Caco-2 (cell line): ENCODE measurements at regions not wholly inside any gene's neighbourhood (a gene's known extent, or its start where the extent isn't known, plus 50 kb on each side); places are given as distances from the start of the nearest gene placed in this dataset.

Experiments used
- BruUV-seq: library from RNA; stranded (reverse); fragments of 400-500 nt; replicated peaks from 2 replicates; lab custom pipeline; 2021; lab: Mats Ljungman, UMichigan
- CTCF ChIA-PET: fragments of 300-600 bp; sonication (Branson Sonifier 250); formaldehyde crosslinking; loops from one replicate; lab custom pipeline; 2022; ENCODE audit warnings: antibody characterized with exemption; lab: Charles Lee
- POLR2A ChIA-PET: fragments of 300-600 bp; sonication (Branson Sonifier 250); formaldehyde crosslinking; loops from one replicate; lab custom pipeline; 2022; ENCODE audit warnings: antibody characterized with exemption; lab: Charles Lee
- DNase-seq, 2 experiments: peaks; one replicate each; pipeline versions ENCODE4 v3.0.0 to v3.0.0-alpha.2; 2020 to 2022
- H3K27me3 ChIP-seq: replicated peaks from 2 replicates; pipeline ENCODE4 v1.6.0; 2011; ENCODE audit warnings: low read length; ENCODE audit not compliant: control insufficient read depth, insufficient read depth
- H3K36me3 ChIP-seq: 2 replicates; pipeline ENCODE4 v1.5.1; 2011; ENCODE audit warnings: low read length; ENCODE audit not compliant: control insufficient read depth, insufficient read depth
- H3K4me1 ChIP-seq: fragments of 250-450 bp; sonication (Bioruptor Pico); 2 replicates; pipeline ENCODE4 v1.5.1; 2020; ENCODE audit warnings: mild to moderate bottlenecking
- H3K4me3 ChIP-seq: 2 replicates; pipeline ENCODE4 v1.5.1; 2011; ENCODE audit warnings: low read depth, mild to moderate bottlenecking, control low read depth, low read length
- H3K9me3 ChIP-seq: fragments of 250-450 bp; sonication (Bioruptor Pico); 2 replicates; pipeline ENCODE4 v1.5.1; 2020; ENCODE audit warnings: mild to moderate bottlenecking, moderate library complexity
- H3K27ac Mint-ChIP-seq: one replicate; pipeline ENCODE4 v1.8.0; 2022; ENCODE audit warnings: mixed read lengths; ENCODE audit not compliant: unreplicated experiment
- H3K27me3 Mint-ChIP-seq: one replicate; pipeline ENCODE4 v1.8.0; 2022; ENCODE audit warnings: mixed read lengths; ENCODE audit not compliant: insufficient read depth, unreplicated experiment
- H3K36me3 Mint-ChIP-seq: one replicate; pipeline ENCODE4 v1.8.0; 2022; ENCODE audit warnings: mild to moderate bottlenecking, mixed read lengths; ENCODE audit not compliant: insufficient read depth, unreplicated experiment
- H3K4me1 Mint-ChIP-seq: one replicate; pipeline ENCODE4 v1.8.0; 2022; ENCODE audit warnings: low read depth, mixed read lengths; ENCODE audit not compliant: unreplicated experiment
- H3K4me3 Mint-ChIP-seq: one replicate; pipeline ENCODE4 v1.8.0; 2022; ENCODE audit warnings: mild to moderate bottlenecking, moderate library complexity, mixed read lengths; ENCODE audit not compliant: unreplicated experiment
- H3K9me3 Mint-ChIP-seq: one replicate; pipeline ENCODE4 v1.8.0; 2022; ENCODE audit warnings: mixed read lengths; ENCODE audit not compliant: unreplicated experiment
- intact Hi-C: fragments of 100-400 bp; cut with micrococcal nuclease; formaldehyde crosslinking; loops from one replicate; pipeline ENCODE4 v1.10.0; 2022; ENCODE audit not compliant: unreplicated experiment
- TF ChIP-seq, protein P1 (sequence below), 2 experiments: fragments of 200-600 bp in 1 of 2; IDR thresholded peaks; 1 replicate in 1 of 2; 2 replicates in 1 of 2; pipeline versions ENCODE4 v1.5.1 to v1.8.0; 2011 to 2022; ENCODE audit warnings: antibody characterized with exemption in 1 of 2, control low read depth in 1 of 2, inconsistent platforms in 1 of 2, low read depth in 1 of 2, low read length in 1 of 2, mild to moderate bottlenecking in 1 of 2, moderate library complexity in 1 of 2; ENCODE audit not compliant: insufficient read depth in 1 of 2, severe bottlenecking in 1 of 2, unreplicated experiment in 1 of 2

DNA sequence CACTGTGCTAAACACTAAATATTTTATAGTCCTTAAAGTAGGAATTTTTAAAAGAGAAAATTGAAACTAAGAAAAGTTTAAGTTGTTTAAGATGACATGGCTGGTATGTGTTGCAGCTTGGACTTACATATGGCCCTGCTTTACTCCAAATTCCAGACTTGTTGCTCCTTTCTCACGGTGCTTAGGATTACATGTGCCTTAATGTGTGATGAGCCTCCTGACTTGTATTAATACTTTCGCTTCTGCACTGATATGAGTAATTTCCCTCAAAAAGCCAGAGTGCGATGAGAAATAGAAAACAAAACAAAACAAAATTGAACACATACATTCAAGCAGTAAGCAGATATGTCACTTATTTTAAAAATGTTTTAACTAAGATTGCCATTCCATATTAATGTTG is 250.2 kb downstream of the VGLL3 start:
- Histone ChIP-seq H3K27me3 (no peaks in the 10 kb centered on the region), H3K4me3 (no peak overlapping the region), H3K4me1 (no peaks in the 10 kb centered on the region), H3K9me3 (no peaks in the 10 kb centered on the region), H3K36me3 (no peaks in the 10 kb centered on the region)
- ChIA-PET POLR2A (no interaction called here), CTCF (no interaction called here)
- intact Hi-C loops = no loop called here
- Mint-ChIP-seq H3K27me3 (no peaks in the 10 kb centered on the region), H3K9me3 (no peaks in the 10 kb centered on the region), H3K4me1 (no peaks in the 10 kb centered on the region), H3K27ac (no peak overlapping the region), H3K36me3 (no peaks in the 10 kb centered on the region), H3K4me3 (no peak overlapping the region)
- no TSS peak for BruUV-seq
- TF ChIP-seq, protein P1, sequence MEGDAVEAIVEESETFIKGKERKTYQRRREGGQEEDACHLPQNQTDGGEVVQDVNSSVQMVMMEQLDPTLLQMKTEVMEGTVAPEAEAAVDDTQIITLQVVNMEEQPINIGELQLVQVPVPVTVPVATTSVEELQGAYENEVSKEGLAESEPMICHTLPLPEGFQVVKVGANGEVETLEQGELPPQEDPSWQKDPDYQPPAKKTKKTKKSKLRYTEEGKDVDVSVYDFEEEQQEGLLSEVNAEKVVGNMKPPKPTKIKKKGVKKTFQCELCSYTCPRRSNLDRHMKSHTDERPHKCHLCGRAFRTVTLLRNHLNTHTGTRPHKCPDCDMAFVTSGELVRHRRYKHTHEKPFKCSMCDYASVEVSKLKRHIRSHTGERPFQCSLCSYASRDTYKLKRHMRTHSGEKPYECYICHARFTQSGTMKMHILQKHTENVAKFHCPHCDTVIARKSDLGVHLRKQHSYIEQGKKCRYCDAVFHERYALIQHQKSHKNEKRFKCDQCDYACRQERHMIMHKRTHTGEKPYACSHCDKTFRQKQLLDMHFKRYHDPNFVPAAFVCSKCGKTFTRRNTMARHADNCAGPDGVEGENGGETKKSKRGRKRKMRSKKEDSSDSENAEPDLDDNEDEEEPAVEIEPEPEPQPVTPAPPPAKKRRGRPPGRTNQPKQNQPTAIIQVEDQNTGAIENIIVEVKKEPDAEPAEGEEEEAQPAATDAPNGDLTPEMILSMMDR (IDR thresholded peaks at IDR 0.05; ENCODE audit: insufficient read depth in 1 of 2, low read depth in 1 of 2, low read length in 1 of 2, severe bottlenecking in 1 of 2, unreplicated experiment in 1 of 2) = no peak
- no peak for DNase-seq

DNA sequence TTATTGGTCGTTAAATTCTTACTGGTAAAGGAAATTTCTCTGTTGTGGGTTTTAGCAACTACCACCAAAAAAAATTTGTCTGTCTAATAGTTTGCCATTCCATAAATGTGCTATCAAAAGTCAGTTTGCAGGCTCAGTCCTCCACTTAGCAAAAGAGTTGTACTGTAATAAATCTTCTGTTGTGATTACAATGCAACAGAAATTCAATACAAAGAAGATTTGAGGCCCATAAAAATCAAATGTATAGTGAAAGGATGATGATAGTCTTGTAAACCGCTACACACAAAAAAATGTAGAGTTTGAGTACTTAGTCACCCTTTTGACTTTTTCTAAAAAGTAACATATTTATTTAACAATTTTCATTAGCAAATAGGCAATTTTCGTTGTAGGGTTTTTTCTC is 251.7 kb downstream of the VGLL3 start:
- Mint-ChIP-seq H3K4me3 (no peak overlapping the region), H3K9me3 (no peaks in the 10 kb centered on the region), H3K36me3 (no peaks in the 10 kb centered on the region), H3K4me1 (no peaks in the 10 kb centered on the region), H3K27ac (no peak overlapping the region), H3K27me3 (no peaks in the 10 kb centered on the region)
- H3K27me3 ChIP-seq = no peaks in the 10 kb centered on the region
- no TSS peak for BruUV-seq
- H3K4me3 ChIP-seq = no peak overlapping the region
- H3K4me1 ChIP-seq = no peaks in the 10 kb centered on the region
- H3K9me3 ChIP-seq = no peaks in the 10 kb centered on the region
- H3K36me3 ChIP-seq = no peaks in the 10 kb centered on the region
- ChIA-PET CTCF (no interaction called here), POLR2A (no interaction called here)
- DNase-seq = no peak
- intact Hi-C loops = no loop called here
- TF ChIP-seq, protein P1 (IDR thresholded peaks at IDR 0.05; ENCODE audit: insufficient read depth in 1 of 2, low read depth in 1 of 2, low read length in 1 of 2, severe bottlenecking in 1 of 2, unreplicated experiment in 1 of 2) = no peak

DNA sequence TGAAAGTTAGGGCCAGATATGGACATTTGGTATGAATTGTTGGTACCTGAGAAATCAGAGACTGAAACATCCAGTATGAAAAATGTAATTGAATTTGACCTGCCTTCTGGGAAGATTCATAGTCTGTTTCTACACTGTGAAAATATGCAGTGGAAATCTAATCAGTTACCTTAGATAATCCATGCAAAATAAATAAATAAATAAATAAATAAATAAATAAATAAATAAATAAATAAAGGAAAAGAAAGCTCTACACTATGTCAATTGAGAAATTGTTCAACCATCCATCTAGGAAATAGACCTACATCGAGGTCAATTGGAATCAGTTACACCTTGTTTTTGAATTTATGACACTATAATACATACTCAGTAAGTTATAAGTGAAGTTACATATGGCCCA is 252.3 kb downstream of the VGLL3 start:
- no peaks in the 10 kb centered on the region for H3K9me3 ChIP-seq
- no peaks in the 10 kb centered on the region for H3K36me3 Mint-ChIP-seq
- H3K4me3 ChIP-seq = no peak overlapping the region
- TF ChIP-seq, protein P1 (IDR thresholded peaks at IDR 0.05; ENCODE audit: insufficient read depth in 1 of 2, low read depth in 1 of 2, low read length in 1 of 2, severe bottlenecking in 1 of 2, unreplicated experiment in 1 of 2) = no peak
- BruUV-seq = no TSS peak
- ChIA-PET POLR2A (no interaction called here), CTCF (no interaction called here)
- no peak overlapping the region for H3K4me3 Mint-ChIP-seq
- H3K4me1 Mint-ChIP-seq = no peaks in the 10 kb centered on the region
- no peaks in the 10 kb centered on the region for H3K9me3 Mint-ChIP-seq
- no peak overlapping the region for H3K27ac Mint-ChIP-seq
- H3K4me1 ChIP-seq = no peaks in the 10 kb centered on the region
- intact Hi-C loops = no loop called here
- no peaks in the 10 kb centered on the region for H3K27me3 ChIP-seq
- H3K27me3 Mint-ChIP-seq = no peaks in the 10 kb centered on the region
- no peak for DNase-seq
- H3K36me3 ChIP-seq = no peaks in the 10 kb centered on the region
